GM23338 (cell line): ENCODE measurements at regions not wholly inside any gene's neighbourhood (a gene's known extent, or its start where the extent isn't known, plus 50 kb on each side); places are given as distances from the start of the nearest gene placed in this dataset.

Experiments
- ATAC-seq: fragments of 200-7000 bp; cut with Tn5 transposase; 3 replicates; pipeline ENCODE4 v1.9.1; 2020
- DNase-seq: peaks from one replicate; pipeline ENCODE4 v3.0.0-alpha.2; 2015; ENCODE audit warnings: low spot score
- H2AFZ ChIP-seq: fragments of 200-600 bp; sonication (generic); 2 replicates; pipeline ENCODE4 v1.8.0; 2016; ENCODE audit warnings: antibody characterized with exemption, mild to moderate bottlenecking, moderate library complexity
- H3F3A ChIP-seq: fragments of 200-600 bp; sonication (generic); replicated peaks from 2 replicates; pipeline ENCODE4 v1.8.0; 2017; ENCODE audit warnings: antibody characterized with exemption, mixed run types, low read depth
- H3K27ac ChIP-seq: fragments of 200-600 bp; sonication (generic); 2 replicates; pipeline ENCODE4 v1.6.1; 2016; ENCODE audit warnings: low read depth
- H3K27me3 ChIP-seq: fragments of 200-600 bp; sonication (generic); 2 replicates; pipeline ENCODE4 v1.8.0; 2016; ENCODE audit warnings: mild to moderate bottlenecking, mixed run types, moderate library complexity; ENCODE audit not compliant: insufficient read depth
- H3K36me3 ChIP-seq: fragments of 200-600 bp; sonication (generic); 2 replicates; pipeline ENCODE4 v1.8.0; 2016; ENCODE audit warnings: mild to moderate bottlenecking; ENCODE audit not compliant: insufficient read depth
- H3K4me1 ChIP-seq: fragments of 200-600 bp; sonication (generic); 2 replicates; pipeline ENCODE4 v1.8.0; 2016; ENCODE audit warnings: mild to moderate bottlenecking, moderate library complexity; ENCODE audit not compliant: insufficient read depth
- H3K4me2 ChIP-seq: fragments of 200-600 bp; sonication (generic); 2 replicates; pipeline ENCODE4 v1.7.1; 2017; ENCODE audit warnings: mixed run types
- H3K4me3 ChIP-seq: fragments of 200-600 bp; sonication (generic); 2 replicates; pipeline ENCODE4 v1.6.1; 2016; ENCODE audit warnings: mixed run types
- H3K79me2 ChIP-seq: fragments of 200-600 bp; sonication (generic); replicated peaks from 2 replicates; pipeline ENCODE4 v1.8.0; 2017; ENCODE audit warnings: mild to moderate bottlenecking; ENCODE audit not compliant: insufficient read depth
- H3K9me2 ChIP-seq: fragments of 200-600 bp; sonication (generic); 2 replicates; pipeline ENCODE4 v1.8.0; 2017; ENCODE audit not compliant: insufficient read depth
- H4K20me1 ChIP-seq: fragments of 200-600 bp; sonication (generic); replicated peaks from 2 replicates; pipeline ENCODE4 v1.8.0; 2017; ENCODE audit warnings: mild to moderate bottlenecking; ENCODE audit not compliant: insufficient read depth
- H3K27ac Mint-ChIP-seq: 2 replicates; pipeline ENCODE4 v1.8.0; 2020; ENCODE audit warnings: inconsistent platforms, mild to moderate bottlenecking, moderate library complexity, mixed read lengths
- H3K27me3 Mint-ChIP-seq: 3 replicates; pipeline ENCODE4 v1.8.0; 2022; ENCODE audit warnings: low read depth, mild to moderate bottlenecking, moderate library complexity, mixed read lengths, inconsistent platforms; ENCODE audit not compliant: insufficient read depth, poor library complexity
- H3K36me3 Mint-ChIP-seq: 3 replicates; pipeline ENCODE4 v1.8.0; 2021; ENCODE audit warnings: low read depth, mild to moderate bottlenecking, inconsistent platforms, moderate library complexity, mixed read lengths
- H3K4me1 Mint-ChIP-seq: 3 replicates; pipeline ENCODE4 v1.8.0; 2020; ENCODE audit warnings: mild to moderate bottlenecking, inconsistent platforms, mixed read lengths
- H3K4me3 Mint-ChIP-seq: 3 replicates; pipeline ENCODE4 v1.8.0; 2021; ENCODE audit warnings: moderate library complexity, mild to moderate bottlenecking, inconsistent platforms, mixed read lengths
- H3K9me3 Mint-ChIP-seq: 3 replicates; pipeline ENCODE4 v1.8.0; 2020; ENCODE audit warnings: moderate library complexity, mild to moderate bottlenecking, inconsistent platforms, mixed read lengths
- CREB1 ChIP-seq: fragments of 250-450 bp; sonication (Bioruptor Pico); IDR thresholded peaks from 2 replicates; pipeline ENCODE4 v1.5.0; 2020; ENCODE audit warnings: low read depth, mild to moderate bottlenecking, moderate library complexity
- ETS1 ChIP-seq: IDR thresholded peaks from 2 replicates; pipeline ENCODE4 v1.6.1; 2016; ENCODE audit warnings: antibody characterized with exemption
- JUNB ChIP-seq: IDR thresholded peaks from one replicate; pipeline ENCODE4 v1.6.1; 2016; ENCODE audit warnings: antibody characterized with exemption; ENCODE audit not compliant: unreplicated experiment
- POLR2AphosphoS5 ChIP-seq: IDR thresholded peaks from 2 replicates; pipeline ENCODE4 v1.6.1; 2016; ENCODE audit warnings: antibody characterized with exemption, low read depth
- STAT1 ChIP-seq: IDR thresholded peaks from one replicate; pipeline ENCODE4 v1.6.1; 2016; ENCODE audit warnings: antibody characterized with exemption; ENCODE audit not compliant: unreplicated experiment
- ZNF331 ChIP-seq: fragments of 250-450 bp; sonication (Bioruptor Pico); IDR thresholded peaks from 2 replicates; pipeline ENCODE4 v1.5.0; 2020; ENCODE audit warnings: low read depth, mild to moderate bottlenecking, moderate library complexity
- ZNF462 ChIP-seq: fragments of 250-450 bp; sonication (Bioruptor Pico); IDR thresholded peaks from 2 replicates; pipeline ENCODE4 v1.5.0; 2020; ENCODE audit warnings: mild to moderate bottlenecking, moderate library complexity

- TF ChIP-seq ZNF462 (no peak), JUNB (no peak), ZNF331 (CRISPR knock-in tag) (no peak)
Observed at GRCh38 chr12:13652105-13652504, 329.3 kb downstream of the GRIN2B start (continued).

- peaks cover 21% of the 10 kb centered on the region for H3K9me2 ChIP-seq
- no peak for TF ChIP-seq CREB1 (CRISPR knock-in tag)
- TF ChIP-seq ETS1 = no peak
- TF ChIP-seq STAT1 = no peak
- TF ChIP-seq JUNB = no peak
- TF ChIP-seq POLR2AphosphoS5 = no peak
- H3K9me3 Mint-ChIP-seq = no peaks in the 10 kb centered on the region
- no peak for DNase-seq
- H3K4me1 ChIP-seq = no peaks in the 10 kb centered on the region
- no peaks in the 10 kb centered on the region for H3K36me3 Mint-ChIP-seq
- H3K27ac Mint-ChIP-seq = no peak overlapping the region
- H2AFZ ChIP-seq = no peak overlapping the region
- no peaks in the 10 kb centered on the region for H3K27me3 ChIP-seq
- no peak overlapping the region for H3K4me2 ChIP-seq
- no peaks in the 10 kb centered on the region for H3K36me3 ChIP-seq
- H3K4me1 Mint-ChIP-seq = no peaks in the 10 kb centered on the region
- no peak overlapping the region for H3K27ac ChIP-seq
- no peak for ATAC-seq
- no peaks in the 10 kb centered on the region for H4K20me1 ChIP-seq
- H3K4me3 Mint-ChIP-seq = no peak overlapping the region
- no peak overlapping the region for H3K4me3 ChIP-seq
- no peaks in the 10 kb centered on the region for H3K27me3 Mint-ChIP-seq
- no peaks in the 10 kb centered on the region for H3F3A ChIP-seq
- H3K79me2 ChIP-seq = no peaks in the 10 kb centered on the region
Observed at GRCh38 chr12:13635709-13636108, 345.7 kb downstream of the GRIN2B start.
